Osteoblast (primary cell): ENCODE measurements at regions not wholly inside any gene's neighbourhood (a gene's known extent, or its start where the extent isn't known, plus 50 kb on each side); places are given as distances from the start of the nearest gene placed in this dataset.

Experiments
- DNase-seq: peaks from one replicate; pipeline ENCODE4 v3.0.0; 2011; ENCODE audit warnings: low spot score, mixed read lengths; ENCODE audit not compliant: insufficient read length; ENCODE audit errors: missing footprints
- H2AFZ ChIP-seq: 2 replicates; pipeline ENCODE4 v1.6.0; 2011; ENCODE audit warnings: mild to moderate bottlenecking, low read length
- H3K27ac ChIP-seq: 2 replicates; pipeline ENCODE4 v1.5.1; 2011; ENCODE audit warnings: mild to moderate bottlenecking, low read depth, low read length, moderate library complexity
- H3K27me3 ChIP-seq: 2 replicates; pipeline ENCODE4 v1.6.0; 2012; ENCODE audit warnings: mild to moderate bottlenecking, control low read depth, inconsistent platforms, low read length, moderate library complexity; ENCODE audit not compliant: insufficient read depth
- H3K36me3 ChIP-seq: 2 replicates; pipeline ENCODE4 v1.5.1; 2011; ENCODE audit warnings: mild to moderate bottlenecking, low read length, control low read depth, moderate library complexity; ENCODE audit not compliant: insufficient read depth
- H3K4me1 ChIP-seq: 2 replicates; pipeline ENCODE4 v1.5.1; 2011; ENCODE audit warnings: mild to moderate bottlenecking, low read length, control low read depth, moderate library complexity; ENCODE audit not compliant: insufficient read depth
- H3K4me2 ChIP-seq: 2 replicates; pipeline ENCODE4 v1.6.0; 2011; ENCODE audit warnings: mild to moderate bottlenecking, low read length; ENCODE audit not compliant: insufficient read depth
- H3K4me3 ChIP-seq: fragments of 200-600 bp; sonication (generic); 3 replicates; pipeline ENCODE4 v1.5.1; 2012; ENCODE audit warnings: mild to moderate bottlenecking, low read length, inconsistent platforms; ENCODE audit not compliant: insufficient read depth
- H3K79me2 ChIP-seq: 2 replicates; pipeline ENCODE4 v1.6.0; 2012; ENCODE audit warnings: mild to moderate bottlenecking, low read length, control low read depth, inconsistent platforms; ENCODE audit not compliant: insufficient read depth
- H3K9me3 ChIP-seq: 2 replicates; pipeline ENCODE4 v1.5.1; 2011; ENCODE audit warnings: low read depth, low read length, control low read depth
- H4K20me1 ChIP-seq: 2 replicates; pipeline ENCODE4 v1.6.0; 2012; ENCODE audit warnings: mild to moderate bottlenecking, low read length, control low read depth; ENCODE audit not compliant: insufficient read depth
- CTCF ChIP-seq: IDR thresholded peaks from 2 replicates; pipeline ENCODE4 v1.5.1; 2011; ENCODE audit warnings: mild to moderate bottlenecking, low read depth, low read length, moderate library complexity; ENCODE audit errors: extremely low read depth

GRCh38 chr7:125683156-125683555 is 753.5 kb upstream of the POT1 start:
- DNase-seq = no peak
- Histone ChIP-seq H3K4me1 (no peaks in the 10 kb centered on the region), H3K27me3 (no peaks in the 10 kb centered on the region), H3K4me2 (no peak overlapping the region), H3K4me3 (no peak overlapping the region), H4K20me1 (no peaks in the 10 kb centered on the region), H2AFZ (no peak overlapping the region), H3K27ac (no peak overlapping the region), H3K9me3 (no peaks in the 10 kb centered on the region), H3K36me3 (no peaks in the 10 kb centered on the region), H3K79me2 (no peaks in the 10 kb centered on the region)
- TF ChIP-seq CTCF = no peak

- H3K9me3 ChIP-seq = no peaks in the 10 kb centered on the region
- TF ChIP-seq CTCF = no peak
- H3K79me2 ChIP-seq = no peaks in the 10 kb centered on the region
- H3K4me2 ChIP-seq = no peak overlapping the region
- DNase-seq = no peak
- H3K4me3 ChIP-seq = no peak overlapping the region
- H3K36me3 ChIP-seq = no peaks in the 10 kb centered on the region
- H3K4me1 ChIP-seq = no peaks in the 10 kb centered on the region
- H4K20me1 ChIP-seq = no peaks in the 10 kb centered on the region
- no peak overlapping the region for H3K27ac ChIP-seq
- H3K27me3 ChIP-seq = no peaks in the 10 kb centered on the region
- no peak overlapping the region for H2AFZ ChIP-seq
Measured at GRCh38 chr7:125681508-125681907, 751.9 kb upstream of the POT1 start.

GRCh38 chr7:125678771-125679170 is 749.1 kb upstream of the POT1 start:
- H3K4me2 ChIP-seq = no peak overlapping the region
- no peaks in the 10 kb centered on the region for H3K27me3 ChIP-seq
- no peaks in the 10 kb centered on the region for H3K9me3 ChIP-seq
- no peaks in the 10 kb centered on the region for H3K4me1 ChIP-seq
- no peak overlapping the region for H2AFZ ChIP-seq
- no peaks in the 10 kb centered on the region for H3K36me3 ChIP-seq
- no peak overlapping the region for H3K4me3 ChIP-seq
- H3K79me2 ChIP-seq = no peaks in the 10 kb centered on the region
- no peak overlapping the region for H3K27ac ChIP-seq
- no peak for TF ChIP-seq CTCF
- no peaks in the 10 kb centered on the region for H4K20me1 ChIP-seq
- no peak for DNase-seq

GRCh38 chr7:125675640-125676039 is 746.0 kb upstream of the POT1 start:
- H3K27me3 ChIP-seq = no peaks in the 10 kb centered on the region
- H3K36me3 ChIP-seq = no peaks in the 10 kb centered on the region
- H3K9me3 ChIP-seq = no peaks in the 10 kb centered on the region
- no peak overlapping the region for H2AFZ ChIP-seq
- no peaks in the 10 kb centered on the region for H3K79me2 ChIP-seq
- H4K20me1 ChIP-seq = no peaks in the 10 kb centered on the region
- H3K4me3 ChIP-seq = no peak overlapping the region
- no peak overlapping the region for H3K27ac ChIP-seq
- no peak for DNase-seq
- no peaks in the 10 kb centered on the region for H3K4me1 ChIP-seq
- H3K4me2 ChIP-seq = no peak overlapping the region
- no peak for TF ChIP-seq CTCF
